ENCODE measurements at regions not wholly inside any gene's neighbourhood (a gene's known extent, or its start where the extent isn't known, plus 50 kb on each side); places are given as distances from the start of the nearest gene placed in this dataset.
"Not testable (repeated sequence)": the region's sequence is repeated elsewhere in the genome, so short reads cannot be mapped to it uniquely, and the experiment has no call there.

DNA sequence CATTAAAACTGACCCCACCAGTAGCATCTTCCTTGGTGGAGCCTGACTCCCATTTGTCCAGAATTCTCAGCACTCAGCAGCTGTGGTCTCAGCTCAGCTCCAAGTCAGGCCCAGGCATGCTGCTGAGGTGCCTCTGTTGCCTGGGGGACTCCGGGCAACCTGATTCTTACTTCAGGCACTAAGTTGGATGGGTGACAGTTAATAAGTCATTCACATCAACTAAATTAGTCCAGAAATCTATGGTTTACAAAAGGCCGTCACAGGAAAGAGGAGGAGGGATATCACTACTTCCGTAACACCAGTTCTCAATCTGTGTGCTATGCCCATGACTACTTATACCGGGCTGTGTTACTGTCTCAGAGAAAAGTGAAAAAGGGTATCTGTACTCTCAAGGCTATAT is 310.2 kb downstream of the SATB1 start:
- DNase-seq: no peak

DNA sequence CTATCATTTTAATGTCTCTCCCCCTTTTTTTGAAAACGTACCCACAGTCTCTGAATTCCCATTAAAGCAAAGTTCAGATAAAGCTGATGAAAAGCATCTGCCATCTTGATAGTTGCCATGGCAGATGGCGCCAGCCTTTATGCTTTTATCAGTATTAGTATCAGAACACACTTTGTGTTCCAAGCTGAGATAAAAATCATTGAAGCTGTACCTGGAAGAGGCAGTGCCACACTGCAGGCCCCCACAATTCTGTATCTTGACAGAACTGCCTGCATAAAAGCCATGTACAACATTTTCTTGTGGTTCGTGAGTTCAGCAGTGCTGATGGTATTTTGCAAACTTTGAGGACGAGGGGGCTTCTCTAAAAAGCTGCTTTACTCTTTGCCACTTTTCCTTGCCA is 311.7 kb downstream of the SATB1 start:
- no peak for DNase-seq

DNA sequence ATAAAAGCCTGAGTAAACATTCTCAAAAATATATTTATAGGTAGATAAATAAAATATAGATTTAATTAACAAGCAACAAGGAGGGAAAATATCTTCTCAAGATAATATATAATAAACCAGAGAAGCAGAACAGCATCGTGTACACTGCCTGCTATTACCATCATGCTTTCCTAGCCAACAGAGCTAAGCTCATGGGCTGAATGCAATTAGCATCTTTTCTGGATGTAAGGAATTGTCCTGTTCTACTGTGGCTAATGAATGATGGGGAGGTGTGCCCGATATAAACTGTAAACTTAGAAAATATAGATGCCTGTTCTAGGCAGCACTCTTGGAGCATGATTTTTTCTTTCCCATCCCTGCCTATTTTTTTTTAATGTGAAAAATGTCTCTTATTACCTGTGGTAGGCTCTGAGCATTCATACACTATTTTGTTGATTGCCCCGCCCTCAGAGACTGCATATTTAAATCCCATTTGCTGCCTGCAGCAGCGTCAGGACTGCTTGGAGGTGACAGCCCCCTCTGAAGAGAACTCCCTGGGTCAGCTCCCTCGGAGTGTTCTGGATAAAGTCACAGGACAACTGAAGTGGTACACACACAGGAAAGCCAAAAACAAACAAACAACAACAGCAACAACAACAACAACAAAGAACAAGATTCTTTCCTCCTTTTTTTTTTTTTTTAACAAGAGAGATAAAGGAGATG is 312.3 kb downstream of the SATB1 start:
- no peak for DNase-seq

DNA sequence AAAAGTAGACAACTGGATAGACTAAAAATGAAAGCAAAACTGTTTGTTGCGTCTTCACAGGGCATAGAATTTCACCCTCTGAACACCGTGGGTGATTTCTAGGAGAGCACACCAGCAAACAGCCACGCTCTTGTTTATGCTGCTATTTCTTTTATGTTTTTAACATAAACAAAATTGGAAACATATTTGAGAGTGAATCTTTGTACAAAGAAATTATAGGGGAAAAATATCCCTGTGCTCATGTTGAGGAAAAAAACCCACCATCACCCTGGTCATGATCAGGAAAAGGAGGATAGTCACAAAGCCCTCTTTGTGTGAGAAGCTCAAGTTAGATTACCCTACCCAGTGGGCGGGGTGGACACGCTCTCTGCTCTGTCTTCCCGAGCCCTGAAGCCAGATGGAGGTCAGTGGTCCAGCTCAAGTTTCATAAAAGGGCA is 313.3 kb downstream of the SATB1 start:
- DNase-seq: no peak

DNA sequence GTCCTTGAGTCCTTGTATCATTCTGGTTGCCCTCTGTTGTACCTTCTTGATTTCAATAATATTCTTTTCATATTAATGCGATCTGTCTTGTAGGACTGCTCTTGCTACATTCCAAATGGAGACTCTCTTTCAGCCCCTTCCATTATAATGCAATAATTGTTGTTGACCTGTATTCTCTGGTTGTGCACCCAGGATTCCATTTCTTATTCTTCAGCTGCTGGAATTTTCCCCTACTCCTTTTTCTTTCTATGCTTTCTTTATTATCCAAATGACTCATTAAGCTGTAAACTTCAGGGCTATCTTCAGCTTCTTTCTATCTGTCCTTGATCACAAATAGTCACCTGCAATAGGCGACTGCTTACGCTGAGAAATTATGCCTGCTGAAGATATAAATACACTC is 321.5 kb downstream of the SATB1 start:
- DNase-seq: no peak

DNA sequence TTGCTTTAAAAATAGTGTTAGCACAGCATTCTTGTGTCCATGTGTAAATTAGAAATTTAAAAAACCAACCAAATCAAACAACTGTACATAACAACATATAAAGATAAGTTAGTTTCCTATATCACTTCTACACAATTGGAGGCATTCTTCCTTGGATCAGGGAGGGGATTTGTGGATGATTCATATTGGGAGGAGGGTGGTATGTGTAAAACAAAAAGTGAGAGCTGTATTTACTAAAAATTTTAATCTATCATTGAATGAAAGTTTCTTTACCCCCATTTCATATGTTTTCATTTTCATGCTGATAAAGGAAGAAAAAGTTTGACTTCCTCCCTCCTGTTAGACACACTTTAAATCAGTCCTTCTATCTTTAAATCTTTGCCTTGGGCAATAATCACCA is 325.0 kb downstream of the SATB1 start:
- no peak for DNase-seq

DNA sequence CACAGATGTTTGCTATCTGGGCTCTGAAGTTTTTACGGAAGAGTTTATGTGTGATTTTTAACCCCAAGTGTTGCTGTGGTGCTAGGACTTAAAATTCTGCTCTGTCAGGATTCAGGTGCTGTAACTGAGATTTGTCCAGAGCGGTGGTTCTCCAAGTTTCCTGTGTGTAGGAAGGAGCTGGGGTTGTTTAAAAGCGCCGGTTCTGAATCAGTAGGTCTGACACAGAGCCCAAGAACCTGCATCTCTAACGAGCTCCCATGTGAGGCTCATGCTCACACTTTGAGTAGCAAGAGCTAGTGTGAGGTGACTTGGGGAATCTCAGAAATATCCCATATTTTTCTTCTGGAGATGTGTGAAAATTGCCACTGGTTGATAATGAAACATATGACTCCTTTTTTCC is 325.5 kb downstream of the SATB1 start:
- no peak for DNase-seq

DNA sequence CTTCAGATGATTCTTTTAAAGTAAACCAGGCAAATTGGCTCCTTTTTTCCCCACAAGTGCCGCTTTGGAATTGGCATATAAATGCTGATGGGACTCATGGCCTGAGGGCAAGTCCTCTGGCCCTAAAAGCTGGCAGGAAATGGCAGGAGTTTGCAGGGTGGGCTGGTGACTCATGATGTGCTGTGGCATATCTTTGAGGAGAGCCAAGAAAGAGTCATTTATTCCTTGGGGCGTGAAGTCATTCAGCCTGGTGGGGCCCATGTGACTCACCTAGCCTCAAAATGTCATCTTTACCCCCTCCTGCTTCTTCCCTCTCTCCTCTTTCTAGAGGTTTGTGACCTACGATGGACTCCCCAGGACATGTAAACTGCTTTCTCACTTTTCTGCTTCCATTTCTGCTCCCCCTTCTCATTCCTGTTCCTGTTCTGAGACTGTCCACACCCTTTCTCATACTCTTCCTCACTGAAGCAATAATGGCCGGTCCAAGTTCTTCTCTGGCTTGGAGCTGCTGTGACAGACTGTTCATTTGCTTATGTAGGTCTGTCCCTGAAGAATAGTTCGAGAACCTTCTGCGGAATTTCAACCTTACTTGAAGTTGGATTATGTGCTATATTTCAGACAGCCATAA is 326.1 kb downstream of the SATB1 start:
- no peak for DNase-seq

DNA sequence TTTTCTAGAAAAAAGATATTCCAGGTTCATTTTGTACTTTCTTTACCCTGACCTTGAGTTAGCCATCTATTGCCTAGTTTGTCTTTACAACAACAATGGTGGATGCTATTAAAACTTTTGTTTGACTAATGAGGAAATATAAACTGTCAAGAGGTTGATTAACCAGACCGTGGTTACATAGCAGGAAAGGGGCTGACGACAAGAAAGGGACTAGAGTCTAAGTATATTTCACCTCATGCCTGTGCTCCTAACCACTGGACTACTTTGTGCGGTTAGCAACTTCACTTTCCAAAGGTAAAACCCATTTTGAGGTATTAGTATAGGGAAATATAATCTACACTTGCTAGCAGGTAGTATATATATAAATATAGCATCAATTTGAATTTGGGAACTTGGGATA is 327.1 kb downstream of the SATB1 start:
- DNase-seq: no peak

DNA sequence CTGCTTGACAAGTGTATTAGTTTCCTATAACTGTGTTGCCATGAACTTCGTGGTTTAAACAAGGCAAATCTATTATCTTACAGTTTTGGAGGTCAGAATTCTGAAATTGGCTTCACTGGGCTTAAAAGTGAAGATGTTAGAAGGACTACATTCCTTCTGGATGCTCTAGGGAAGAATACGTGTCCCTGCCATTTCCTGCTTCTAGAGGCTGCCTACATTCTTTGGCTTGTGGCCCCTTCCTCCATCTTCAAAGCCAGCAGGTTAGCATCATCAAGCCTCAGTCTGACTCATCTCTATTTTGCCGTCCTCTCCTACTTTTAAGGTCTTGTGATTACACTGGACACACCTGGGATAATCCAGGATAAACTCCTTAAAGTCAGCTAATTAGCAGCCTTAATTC is 327.7 kb downstream of the SATB1 start:
- DNase-seq: no peak

DNA sequence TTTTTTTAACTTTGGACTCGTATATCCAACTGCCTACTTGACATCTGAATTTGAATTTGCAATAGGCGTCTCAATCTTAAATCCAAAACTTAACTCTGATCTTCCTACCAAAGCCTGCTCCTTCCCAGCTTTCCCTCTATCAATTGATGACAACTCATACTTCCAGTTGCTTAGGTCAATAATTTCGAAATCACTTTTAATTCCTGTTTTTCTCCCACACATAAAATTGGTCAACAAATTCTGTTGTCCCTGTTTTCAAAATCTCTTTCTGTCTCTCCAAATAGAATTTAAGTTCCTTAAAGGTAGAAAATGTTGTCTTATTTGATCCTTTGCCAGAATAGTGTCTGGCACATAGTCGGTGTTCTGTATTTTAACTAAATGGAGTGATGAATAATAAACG is 332.4 kb downstream of the SATB1 start:
- no peak for DNase-seq

DNA sequence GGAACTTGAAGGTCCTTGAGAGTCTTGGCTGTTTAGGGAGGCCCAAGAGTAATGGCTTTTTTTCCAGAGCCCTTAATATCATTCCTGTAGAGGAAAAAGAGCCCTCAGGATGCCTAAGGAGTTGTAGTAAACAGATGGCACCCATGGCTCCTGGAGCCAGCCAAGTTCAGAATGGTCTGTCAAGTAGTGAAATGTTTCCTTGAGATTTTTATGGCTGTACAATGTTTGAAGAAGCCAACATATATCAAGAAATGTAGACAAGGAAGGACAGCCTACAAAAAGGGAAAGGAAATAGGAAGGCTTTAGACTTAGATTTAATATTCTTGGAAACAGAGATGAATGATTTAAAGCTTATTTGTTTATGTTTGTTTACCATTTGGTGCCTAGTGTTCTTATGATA is 334.8 kb downstream of the SATB1 start:
- DNase-seq: no peak

DNA sequence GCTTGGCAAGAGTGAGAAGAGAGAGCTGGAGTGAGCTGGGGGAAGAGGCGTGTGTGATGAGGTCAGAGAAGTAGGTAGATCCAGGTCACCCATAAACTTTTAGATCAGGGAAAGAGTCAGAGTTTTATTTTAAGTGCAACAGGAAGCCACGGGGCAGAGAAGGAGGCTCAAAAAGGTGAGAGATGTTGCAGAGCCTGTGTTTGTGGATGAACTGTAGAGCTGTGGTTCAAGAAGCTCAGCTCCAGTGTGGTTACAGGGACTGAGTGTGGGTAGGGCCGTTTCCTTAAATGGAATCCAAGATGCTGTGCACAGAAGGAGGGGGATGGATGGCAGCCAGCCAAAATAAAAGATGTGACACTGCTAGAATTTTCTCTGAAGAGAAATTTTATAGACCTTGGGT is 337.2 kb downstream of the SATB1 start:
- DNase-seq: no peak

DNA sequence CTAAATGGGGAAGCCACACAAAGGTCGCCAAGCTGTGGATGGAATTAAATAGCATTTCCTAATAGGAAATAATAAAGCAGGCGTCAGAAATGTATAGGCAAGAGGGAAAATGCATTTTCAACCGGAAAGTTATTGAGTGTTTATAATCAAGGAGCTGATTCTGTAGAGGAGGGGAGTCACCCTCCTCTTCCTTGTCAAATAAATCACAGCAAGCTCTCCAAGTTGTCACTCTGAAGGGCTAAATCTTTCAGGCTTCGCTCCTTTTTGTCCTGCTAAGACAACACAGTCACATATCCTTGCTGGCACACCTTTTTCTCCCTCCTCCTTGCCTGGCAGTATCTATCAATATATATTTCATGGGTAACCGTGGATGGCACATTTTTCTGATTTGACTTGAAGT is 338.4 kb downstream of the SATB1 start:
- no peak for DNase-seq

DNA sequence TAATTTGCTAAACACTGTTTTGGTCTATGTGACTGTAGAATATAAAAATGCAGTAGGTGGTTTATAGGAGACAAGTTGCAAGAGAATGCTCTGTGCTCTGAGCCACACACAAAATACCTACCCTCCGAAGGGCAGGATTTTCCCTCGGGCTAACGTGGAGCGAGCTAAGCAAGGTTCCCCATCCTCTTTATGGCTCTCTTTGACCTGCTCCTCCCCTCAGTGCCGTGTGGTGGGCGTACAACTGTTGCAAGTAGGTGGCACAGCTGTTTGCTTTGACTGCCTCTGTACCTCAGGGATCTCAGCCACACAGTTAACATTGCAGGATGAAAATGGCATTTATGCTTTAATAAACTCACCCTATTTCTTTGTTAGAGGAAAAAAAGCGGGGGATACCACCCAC is 339.1 kb downstream of the SATB1 start:
- no peak for DNase-seq

DNA sequence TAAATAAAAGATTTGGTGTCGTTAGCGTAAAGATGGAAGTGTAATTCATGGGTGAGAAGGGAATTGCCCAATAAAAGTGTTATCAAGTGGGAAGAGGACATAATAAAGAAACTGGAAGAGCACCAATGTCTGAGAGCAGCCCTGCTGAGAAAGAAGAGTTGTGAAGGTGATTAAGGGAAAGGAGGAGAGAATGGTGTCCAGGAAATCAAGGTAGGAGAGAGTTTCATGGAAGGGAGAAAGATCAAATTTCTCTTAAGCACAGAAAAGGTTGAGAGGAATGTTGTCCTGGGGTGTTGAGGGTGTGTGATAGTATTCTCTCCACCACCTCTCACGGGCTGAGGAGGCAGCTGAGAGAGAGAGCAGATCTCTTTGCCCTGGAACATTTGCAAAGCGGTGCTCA is 339.7 kb downstream of the SATB1 start:
- DNase-seq: no peak

DNA sequence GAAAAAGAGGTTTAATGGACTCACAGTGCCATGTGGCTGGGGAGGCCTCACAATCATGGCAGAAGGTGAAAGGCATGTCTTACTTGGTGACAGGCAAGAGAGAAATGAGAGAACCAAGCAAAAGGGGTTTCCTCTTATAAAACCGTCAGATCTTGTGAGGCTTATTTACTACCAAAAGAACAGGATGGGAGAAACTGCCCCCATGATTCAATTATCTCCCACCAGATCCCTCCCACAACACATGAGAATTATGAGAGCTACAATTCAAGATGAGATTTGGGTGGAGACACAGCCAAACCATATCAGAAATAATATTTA is 340.8 kb upstream of the TBC1D5 start:
- DNase-seq: not testable (repeated sequence)

DNA sequence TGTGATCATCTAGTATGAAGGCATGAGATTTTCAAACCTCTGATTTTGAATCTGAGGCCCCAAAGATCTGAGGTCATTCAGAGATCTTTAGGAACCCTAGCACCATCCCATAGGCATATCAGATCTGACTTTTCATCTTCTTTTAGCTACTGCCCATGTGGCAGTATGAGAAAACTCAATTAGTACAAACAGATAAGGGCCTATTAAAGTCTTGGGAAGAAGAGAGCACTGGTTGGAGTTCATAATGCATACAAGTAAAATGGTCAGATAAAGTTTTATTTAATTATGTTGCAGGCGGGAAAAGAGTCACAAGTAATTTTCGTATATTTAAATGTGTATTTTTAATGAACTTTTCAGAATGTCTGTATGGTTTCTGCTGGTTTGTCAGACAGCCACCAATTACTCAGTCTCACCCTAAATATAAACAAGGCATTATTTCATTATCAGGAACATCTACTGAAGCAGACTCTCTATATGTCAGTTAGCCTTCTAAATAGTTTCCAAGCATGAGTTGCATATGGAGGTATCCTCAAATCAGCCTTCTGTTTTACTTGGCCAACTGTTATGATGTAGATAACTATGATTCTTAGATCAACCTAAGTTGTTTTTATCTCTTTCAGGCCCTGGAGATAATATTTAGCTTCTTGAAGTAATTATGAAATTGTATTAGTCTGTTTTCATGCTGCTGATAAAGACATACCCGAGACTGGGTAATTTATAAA is 340.3 kb upstream of the TBC1D5 start:
- DNase-seq: no peak

DNA sequence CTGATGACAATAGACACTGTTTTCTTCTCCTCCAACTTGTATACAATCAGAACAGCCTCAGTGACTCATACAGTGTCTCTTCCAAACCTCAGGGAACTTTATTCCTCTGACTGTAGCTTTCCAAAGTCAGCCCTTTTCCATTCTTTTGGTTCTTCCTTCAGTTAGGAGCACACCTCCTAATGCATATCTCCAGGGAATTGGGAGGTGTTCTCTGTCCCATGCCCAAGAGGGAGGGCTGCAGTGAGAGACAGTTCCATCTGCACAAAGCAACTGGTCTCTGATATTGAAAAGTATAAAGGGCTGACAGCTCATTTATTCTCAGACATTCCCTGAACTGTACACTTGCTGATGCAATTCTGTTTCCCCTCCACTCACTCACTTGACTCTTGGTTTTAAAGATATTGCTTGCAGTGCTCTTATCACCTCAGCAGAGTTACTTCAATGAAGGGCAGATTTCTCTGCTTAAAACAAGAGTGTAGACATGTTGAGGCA is 337.8 kb upstream of the TBC1D5 start:
- no peak for DNase-seq

DNA sequence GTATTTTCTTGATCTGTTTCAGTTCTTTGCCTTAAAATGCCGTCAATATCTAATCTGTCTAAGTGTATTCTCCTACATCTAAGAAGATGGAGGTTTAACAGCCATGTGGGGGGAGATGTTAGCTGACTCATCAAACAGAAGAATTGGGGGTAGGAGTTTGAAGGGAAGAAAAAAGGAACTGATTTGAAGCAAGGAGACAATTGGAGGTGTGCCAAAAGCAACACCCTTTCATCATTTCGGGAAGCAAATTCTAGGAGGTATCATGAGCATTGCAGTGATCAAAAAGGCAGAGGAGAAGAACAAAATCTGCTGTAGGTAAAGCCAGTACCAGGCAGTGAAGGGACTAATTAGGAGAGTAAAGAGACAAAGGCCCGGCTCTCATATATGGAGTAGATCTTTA is 337.3 kb upstream of the TBC1D5 start:
- no peak for DNase-seq

DNA sequence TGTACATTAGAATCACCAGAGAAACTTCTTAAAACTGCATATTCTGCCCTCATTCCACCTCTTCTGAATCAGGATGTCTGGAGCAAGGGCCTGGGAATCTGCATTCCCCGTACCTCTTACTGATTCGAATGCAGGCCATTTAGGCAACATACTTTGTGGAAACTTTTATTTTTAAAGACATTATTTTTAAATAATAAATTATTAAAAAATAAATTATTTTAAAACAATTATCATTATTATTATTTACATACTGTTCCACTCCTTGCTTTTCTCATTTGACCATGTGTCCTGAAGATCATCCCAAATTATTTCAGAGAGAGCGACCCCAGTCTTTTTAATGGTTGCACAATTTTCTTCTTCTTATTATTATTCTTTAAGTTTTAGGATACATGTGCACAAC is 336.6 kb upstream of the TBC1D5 start:
- DNase-seq: no peak

DNA sequence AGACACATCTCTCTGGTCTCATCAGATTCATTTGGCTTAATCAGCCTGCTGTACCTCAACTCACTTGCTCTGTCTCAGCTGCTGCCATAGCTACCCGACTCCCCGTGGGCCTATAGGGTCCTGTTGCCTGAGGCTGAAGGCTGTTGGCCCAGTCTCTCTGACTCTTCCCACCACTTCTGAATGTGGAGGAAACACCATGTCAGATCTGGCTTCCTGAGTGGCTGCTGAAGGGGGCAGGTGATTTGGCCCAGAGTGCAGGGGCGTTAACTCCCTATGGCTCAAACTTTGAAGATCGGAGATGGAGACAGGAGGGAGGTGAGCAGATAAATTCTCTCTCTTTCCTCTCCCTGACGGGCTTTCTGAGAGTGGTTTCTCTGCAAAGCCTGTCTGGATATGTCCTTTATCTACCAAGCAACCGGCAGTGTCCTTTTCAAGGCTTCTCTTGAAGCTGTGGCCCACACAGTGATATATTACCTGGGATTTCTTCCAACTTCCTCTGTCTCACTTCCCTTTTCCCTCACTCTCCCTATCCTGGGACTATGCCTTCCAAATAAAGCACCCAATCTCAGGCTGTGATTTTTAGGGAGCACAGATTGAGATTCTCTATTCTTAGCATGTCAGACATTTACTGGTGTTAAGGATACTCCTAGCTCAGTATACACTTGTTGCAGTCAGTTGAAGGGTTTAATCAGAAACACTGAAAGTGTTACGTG is 334.9 kb upstream of the TBC1D5 start:
- no peak for DNase-seq

DNA sequence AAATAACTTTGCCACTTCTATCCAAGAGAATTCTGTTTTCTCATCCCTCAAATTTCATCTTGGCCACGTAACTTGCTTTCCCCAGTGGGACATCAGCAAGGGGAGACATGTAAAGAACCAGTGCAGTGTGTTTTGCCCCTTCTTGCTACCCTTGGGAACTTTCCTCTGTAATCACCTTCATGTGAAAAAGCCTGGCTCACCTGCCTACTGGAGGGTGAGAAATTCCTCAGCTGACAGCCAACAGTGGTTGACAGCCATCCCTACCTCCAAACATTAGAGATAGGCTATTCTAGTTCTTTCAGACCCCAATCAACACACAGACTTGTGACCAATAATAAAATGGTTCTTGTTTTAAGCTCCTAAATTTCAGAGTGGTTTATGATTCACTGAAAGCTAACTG is 333.9 kb upstream of the TBC1D5 start:
- no peak for DNase-seq

DNA sequence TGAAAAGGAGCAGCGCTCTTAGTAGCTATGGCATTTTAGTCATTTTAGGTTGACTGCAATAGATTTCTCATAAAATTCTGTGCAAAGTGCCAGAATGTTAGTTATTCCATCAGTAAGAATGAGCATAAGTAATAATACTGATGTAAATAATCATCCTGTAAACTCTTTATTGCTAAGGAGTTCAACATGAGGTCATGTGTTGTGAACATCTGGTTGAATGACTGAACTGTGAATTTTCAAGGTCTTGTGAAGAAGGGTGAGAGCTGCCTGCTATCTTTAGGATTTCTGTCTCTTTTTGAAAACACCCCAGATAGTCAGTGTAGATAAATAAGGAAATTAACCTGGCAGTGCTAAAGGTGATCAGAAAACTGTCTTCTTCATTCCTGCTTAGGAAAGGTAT is 333.4 kb upstream of the TBC1D5 start:
- DNase-seq: no peak
